ENCODE measurements at regions not wholly inside any gene's neighbourhood (a gene's known extent, or its start where the extent isn't known, plus 50 kb on each side); places are given as distances from the start of the nearest gene placed in this dataset.

DNA sequence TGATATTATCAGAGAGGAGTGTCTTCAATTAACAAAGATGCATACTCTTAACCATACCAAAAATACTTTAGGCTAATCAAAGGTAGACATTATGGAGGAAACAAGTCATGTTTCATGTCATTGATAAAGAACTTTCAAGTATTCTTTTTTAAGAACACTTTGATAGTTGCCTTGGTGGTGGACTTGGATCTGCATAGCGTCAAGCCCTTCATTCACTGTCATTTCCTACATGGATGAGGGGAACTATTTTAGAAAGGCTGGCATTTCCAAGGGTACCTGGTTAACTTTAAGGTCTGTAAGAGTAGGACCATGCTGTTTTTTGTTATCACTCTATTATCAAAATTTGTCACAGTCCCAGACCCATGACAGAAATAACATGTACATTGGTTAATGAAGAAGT lies 622.5 kb downstream of the PKHD1 start:
- no peaks in the 10 kb centered on the region for H4K20me1 ChIP-seq (ENCODE audit: insufficient read depth, low read length)
- H2AFZ ChIP-seq (ENCODE audit: low read length) = no peak overlapping the region
- in situ Hi-C loops (cut with HindIII; ENCODE audit: extremely low pct_ligation_motif_present, low pct_unique_long_range_greater_than_20kb) (no loop called here), intact Hi-C loops (cut with micrococcal nuclease; ENCODE audit: unreplicated experiment) (no loop called here)
- no peak overlapping the region for H3K27ac ChIP-seq (ENCODE audit: extremely low read length, insufficient read depth, low read length)
- no peak for ATAC-seq
- no peaks in the 10 kb centered on the region for H3K27me3 ChIP-seq (ENCODE audit: control insufficient read depth in 1 of 2, insufficient read depth in 2 of 2, low read length in 2 of 2)
- no peaks in the 10 kb centered on the region for H3K4me1 ChIP-seq (ENCODE audit: insufficient read depth, low read length)
- TF ChIP-seq RFXANK (CRISPR knock-in tag; IDR thresholded peaks at IDR 0.05) = no peak
- TF ChIP-seq, protein P1, sequence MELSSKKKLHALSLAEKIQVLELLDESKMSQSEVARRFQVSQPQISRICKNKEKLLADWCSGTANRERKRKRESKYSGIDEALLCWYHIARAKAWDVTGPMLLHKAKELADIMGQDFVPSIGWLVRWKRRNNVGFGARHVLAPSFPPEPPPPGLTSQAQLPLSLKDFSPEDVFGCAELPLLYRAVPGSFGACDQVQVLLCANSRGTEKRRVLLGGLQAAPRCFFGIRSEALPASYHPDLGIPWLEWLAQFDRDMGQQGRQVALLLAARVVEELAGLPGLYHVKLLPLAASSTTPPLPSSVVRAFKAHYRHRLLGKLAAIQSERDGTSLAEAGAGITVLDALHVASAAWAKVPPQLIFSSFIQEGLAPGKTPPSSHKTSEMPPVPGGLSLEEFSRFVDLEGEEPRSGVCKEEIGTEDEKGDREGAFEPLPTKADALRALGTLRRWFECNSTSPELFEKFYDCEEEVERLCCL (CRISPR knock-in tag; IDR thresholded peaks at IDR 0.05; ENCODE audit: borderline replicate concordance) = no peak
- no peak for TF ChIP-seq ZNF607 (CRISPR knock-in tag; IDR thresholded peaks at IDR 0.05; ENCODE audit: borderline replicate concordance)
- no peak for TF ChIP-seq TEAD3 (CRISPR knock-in tag; optimal IDR thresholded peaks at IDR 0.05; ENCODE audit: borderline replicate concordance)
- TF ChIP-seq MIER2 (CRISPR knock-in tag; IDR thresholded peaks at IDR 0.05) = no peak
- TF ChIP-seq ZBTB21 (CRISPR knock-in tag; IDR thresholded peaks at IDR 0.05) = no peak
- no peak for TF ChIP-seq SMAD3 (CRISPR knock-in tag; IDR thresholded peaks at IDR 0.05)
- no peak for TF ChIP-seq CCAR2 (optimal IDR thresholded peaks at IDR 0.05; ENCODE audit: low read depth, low read length)
- TF ChIP-seq ONECUT2 (CRISPR knock-in tag; IDR thresholded peaks at IDR 0.05) = no peak
- no peak for TF ChIP-seq KDM3A (CRISPR knock-in tag; IDR thresholded peaks at IDR 0.05; ENCODE audit: low read depth)
- no peak for TF ChIP-seq HNRNPUL1 (IDR thresholded peaks at IDR 0.05; ENCODE audit: low read depth, low read length)
- no peak for TF ChIP-seq KDM5A (IDR thresholded peaks at IDR 0.05; ENCODE audit: borderline replicate concordance, low read length)
- TF ChIP-seq, protein P2, sequence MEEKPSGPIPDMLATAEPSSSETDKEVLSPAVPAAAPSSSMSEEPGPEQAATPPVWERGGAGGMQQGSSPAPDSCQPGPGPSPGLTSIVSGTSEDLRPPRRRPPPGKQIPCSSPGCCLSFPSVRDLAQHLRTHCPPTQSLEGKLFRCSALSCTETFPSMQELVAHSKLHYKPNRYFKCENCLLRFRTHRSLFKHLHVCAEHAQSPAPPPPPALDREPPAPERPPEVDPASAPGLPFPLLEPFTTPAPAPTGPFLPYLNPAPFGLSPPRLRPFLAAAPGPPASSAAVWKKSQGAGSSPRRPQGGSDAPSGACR (CRISPR knock-in tag; IDR thresholded peaks at IDR 0.05) = no peak
- TF ChIP-seq ZSCAN30 (CRISPR knock-in tag; IDR thresholded peaks at IDR 0.05) = no peak
- H3K4me2 ChIP-seq (ENCODE audit: low read depth, low read length) = no peak overlapping the region
- POLR2A ChIA-PET = no interaction called here
- no peaks in the 10 kb centered on the region for H3K9me3 ChIP-seq (ENCODE audit: low read length)
- CTCF ChIA-PET (ENCODE audit: low intra/inter-chr PET ratio, low total read pairs) = no interaction called here
- 0% methylated on average over 1 of the region's 1 CpG for WGBS (ENCODE audit: low lambda C conversion rate)
- BruUV-seq (replicated peaks) = no TSS peak
- no peak for DNase-seq (ENCODE audit: low spot score)
- no peak overlapping the region for H3K9ac ChIP-seq (ENCODE audit: insufficient read depth, low read depth, low read length)
- no peak overlapping the region for H3K4me3 ChIP-seq (replicated peaks in 1 of 3; ENCODE audit: insufficient read depth in 1 of 3, low read depth in 2 of 3, low read length in 3 of 3)
- no peaks in the 10 kb centered on the region for H3K79me2 ChIP-seq (ENCODE audit: insufficient read depth, low read length)
- no peak for FAIRE-seq
- no peaks in the 10 kb centered on the region for H3K36me3 ChIP-seq (replicated peaks in 1 of 2; ENCODE audit: control insufficient read depth in 1 of 2, insufficient read depth in 2 of 2, low read length in 2 of 2)
